Colonic mucosa (tissue), 4 donors: ENCODE measurements at regions not wholly inside any gene's neighbourhood (a gene's known extent, or its start where the extent isn't known, plus 50 kb on each side); places are given as distances from the start of the nearest gene placed in this dataset.

Experiments used
- DNase-seq: peaks from one replicate; pipeline ENCODE4 v3.0.0-alpha.2; 2020
- H3K27ac ChIP-seq: fragments of 200-600 bp; one replicate; pipeline ENCODE4 v1.8.0; 2021
- H3K27me3 ChIP-seq: fragments of 200-600 bp; one replicate; pipeline ENCODE4 v1.8.0; 2021
- H3K36me3 ChIP-seq: fragments of 200-600 bp; one replicate; pipeline ENCODE4 v1.8.0; 2021
- H3K4me1 ChIP-seq: fragments of 200-600 bp; one replicate; pipeline ENCODE4 v1.8.0; 2021; ENCODE audit warnings: mild to moderate bottlenecking
- H3K4me3 ChIP-seq: fragments of 200-600 bp; one replicate; pipeline ENCODE4 v1.8.0; 2021
- H3K9ac ChIP-seq, 2 donors: one replicate each; pipeline ENCODE4 v1.7.0; 2013; ENCODE audit warnings: control low read depth in 2 of 2, low read depth in 2 of 2, low read length in 2 of 2
- H3K9me3 ChIP-seq: fragments of 200-600 bp; one replicate; pipeline ENCODE4 v1.8.0; 2021
- intact Hi-C: fragments of 100-400 bp; cut with DNase I; formaldehyde crosslinking; loops from one replicate; pipeline ENCODE4 v1.14.1; 2022
- TF ChIP-seq, protein P1 (sequence below): fragments of 200-600 bp; IDR thresholded peaks from one replicate; pipeline ENCODE4 v1.8.0; 2022; ENCODE audit warnings: antibody characterized with exemption, mild to moderate bottlenecking
- donor health status: healthy.
- donor health status: DM: no; HTN: no; CAD: no.
- donor health status: DM: no; HTN: no; CAD: no.

DNA sequence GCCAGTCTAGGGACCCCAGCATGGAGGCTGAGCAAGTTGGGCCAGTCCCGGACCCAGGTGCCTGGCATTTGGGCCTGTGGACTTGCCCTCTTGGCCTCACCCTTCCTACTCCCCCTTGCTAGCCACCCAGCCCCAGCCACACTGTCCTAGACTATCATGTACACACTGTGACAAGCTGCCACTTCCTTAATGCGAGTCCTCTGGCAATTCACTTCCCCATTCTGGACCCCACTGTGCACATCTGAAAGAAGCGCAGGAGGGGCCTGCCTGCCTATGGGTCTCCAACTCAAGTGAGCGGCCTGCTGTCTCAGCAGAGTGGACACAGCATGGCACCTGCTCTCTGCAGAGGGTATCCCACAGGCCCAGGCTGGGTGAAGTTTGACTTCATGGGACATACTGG, 68.5 kb upstream of the LMO1 start:
- Histone ChIP-seq H3K27me3 (no peaks in the 10 kb centered on the region), H3K9me3 (no peaks in the 10 kb centered on the region), H3K4me3 (no peak overlapping the region), H3K4me1 (no peaks in the 10 kb centered on the region), H3K27ac (no peak overlapping the region), H3K36me3 (no peaks in the 10 kb centered on the region), H3K9ac (no peak overlapping the region)
- TF ChIP-seq, protein P1, sequence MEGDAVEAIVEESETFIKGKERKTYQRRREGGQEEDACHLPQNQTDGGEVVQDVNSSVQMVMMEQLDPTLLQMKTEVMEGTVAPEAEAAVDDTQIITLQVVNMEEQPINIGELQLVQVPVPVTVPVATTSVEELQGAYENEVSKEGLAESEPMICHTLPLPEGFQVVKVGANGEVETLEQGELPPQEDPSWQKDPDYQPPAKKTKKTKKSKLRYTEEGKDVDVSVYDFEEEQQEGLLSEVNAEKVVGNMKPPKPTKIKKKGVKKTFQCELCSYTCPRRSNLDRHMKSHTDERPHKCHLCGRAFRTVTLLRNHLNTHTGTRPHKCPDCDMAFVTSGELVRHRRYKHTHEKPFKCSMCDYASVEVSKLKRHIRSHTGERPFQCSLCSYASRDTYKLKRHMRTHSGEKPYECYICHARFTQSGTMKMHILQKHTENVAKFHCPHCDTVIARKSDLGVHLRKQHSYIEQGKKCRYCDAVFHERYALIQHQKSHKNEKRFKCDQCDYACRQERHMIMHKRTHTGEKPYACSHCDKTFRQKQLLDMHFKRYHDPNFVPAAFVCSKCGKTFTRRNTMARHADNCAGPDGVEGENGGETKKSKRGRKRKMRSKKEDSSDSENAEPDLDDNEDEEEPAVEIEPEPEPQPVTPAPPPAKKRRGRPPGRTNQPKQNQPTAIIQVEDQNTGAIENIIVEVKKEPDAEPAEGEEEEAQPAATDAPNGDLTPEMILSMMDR, result no peak
- intact Hi-C loops, result no loop called here
- no peak for DNase-seq

DNA sequence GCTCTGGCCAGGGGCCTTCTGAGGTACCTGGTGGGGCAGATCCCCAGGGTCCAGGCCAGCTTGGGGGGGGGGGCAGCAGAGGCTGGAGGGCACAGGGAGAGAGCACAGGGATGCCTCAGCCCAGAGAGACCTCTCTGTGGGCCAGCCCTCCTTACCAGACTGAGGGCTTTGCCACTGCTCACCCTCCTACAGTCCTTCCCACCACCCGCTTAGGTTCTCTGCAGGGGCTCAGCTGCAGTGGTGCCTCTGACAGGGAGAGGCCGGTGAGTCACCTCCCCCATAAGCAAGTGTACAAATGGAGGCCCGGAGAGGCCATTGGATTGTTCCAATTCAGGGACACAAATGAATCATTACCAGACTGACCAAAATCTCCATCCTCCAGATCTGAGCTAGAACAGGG, 68.1 kb upstream of the LMO1 start:
- Histone ChIP-seq H3K9me3 (no peaks in the 10 kb centered on the region), H3K4me3 (no peak overlapping the region), H3K4me1 (no peaks in the 10 kb centered on the region), H3K27me3 (no peaks in the 10 kb centered on the region), H3K36me3 (no peaks in the 10 kb centered on the region), H3K27ac (no peak overlapping the region), H3K9ac (no peak overlapping the region)
- no peak for DNase-seq
- intact Hi-C loops, result no loop called here
- TF ChIP-seq, protein P1, result no peak

DNA sequence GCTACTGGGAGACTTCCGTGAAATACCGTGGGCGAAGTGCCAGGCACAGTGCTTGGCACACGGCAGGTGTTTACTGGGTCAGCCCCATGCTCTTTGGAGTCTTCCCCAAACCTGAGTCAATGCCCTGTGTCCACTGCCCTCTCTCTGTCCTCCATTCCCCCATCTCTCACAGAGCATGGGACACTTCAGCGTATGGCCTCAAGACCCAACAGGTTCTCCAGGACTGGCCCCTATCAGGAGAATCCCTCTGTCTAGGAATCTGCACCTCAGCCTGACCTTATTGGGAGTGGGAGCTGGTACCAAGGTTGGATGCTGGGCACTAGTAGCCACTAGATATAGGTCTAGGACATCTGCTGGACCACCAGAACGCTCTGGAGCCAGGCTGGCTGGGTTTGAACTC, 67.2 kb upstream of the LMO1 start:
- H3K27ac ChIP-seq, result no peak overlapping the region
- intact Hi-C loops, result no loop called here
- H3K9ac ChIP-seq, result no peak overlapping the region
- H3K4me3 ChIP-seq, result no peak overlapping the region
- no peaks in the 10 kb centered on the region for H3K4me1 ChIP-seq
- H3K9me3 ChIP-seq, result no peaks in the 10 kb centered on the region
- TF ChIP-seq, protein P1, result no peak
- H3K27me3 ChIP-seq, result no peaks in the 10 kb centered on the region
- no peak for DNase-seq
- no peaks in the 10 kb centered on the region for H3K36me3 ChIP-seq

DNA sequence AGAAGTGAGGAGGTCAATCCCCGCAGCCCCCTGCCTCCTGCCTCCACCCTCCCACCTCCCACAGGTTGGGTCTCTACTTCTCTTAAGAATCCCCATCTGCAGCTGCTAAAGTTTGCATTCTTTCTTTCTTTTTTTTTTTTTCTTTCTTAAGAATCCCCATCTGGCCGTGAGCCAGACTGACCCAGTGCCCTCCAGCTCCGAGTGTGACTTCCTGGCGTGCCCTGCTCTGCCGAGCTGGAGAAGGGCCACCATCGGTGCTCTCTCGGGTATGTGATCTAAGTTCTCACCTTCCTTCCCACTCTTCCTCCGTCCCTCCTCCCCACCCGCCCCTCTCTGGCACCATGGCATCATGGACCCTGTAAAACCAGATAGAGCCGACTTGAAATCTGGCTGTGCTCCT, 66.7 kb upstream of the LMO1 start:
- TF ChIP-seq, protein P1, result no peak
- no peak for DNase-seq
- intact Hi-C loops, result no loop called here
- H3K4me3 ChIP-seq, result no peak overlapping the region
- H3K4me1 ChIP-seq, result no peaks in the 10 kb centered on the region
- H3K9ac ChIP-seq, result no peak overlapping the region
- no peaks in the 10 kb centered on the region for H3K36me3 ChIP-seq
- no peaks in the 10 kb centered on the region for H3K27me3 ChIP-seq
- no peaks in the 10 kb centered on the region for H3K9me3 ChIP-seq
- no peak overlapping the region for H3K27ac ChIP-seq

DNA sequence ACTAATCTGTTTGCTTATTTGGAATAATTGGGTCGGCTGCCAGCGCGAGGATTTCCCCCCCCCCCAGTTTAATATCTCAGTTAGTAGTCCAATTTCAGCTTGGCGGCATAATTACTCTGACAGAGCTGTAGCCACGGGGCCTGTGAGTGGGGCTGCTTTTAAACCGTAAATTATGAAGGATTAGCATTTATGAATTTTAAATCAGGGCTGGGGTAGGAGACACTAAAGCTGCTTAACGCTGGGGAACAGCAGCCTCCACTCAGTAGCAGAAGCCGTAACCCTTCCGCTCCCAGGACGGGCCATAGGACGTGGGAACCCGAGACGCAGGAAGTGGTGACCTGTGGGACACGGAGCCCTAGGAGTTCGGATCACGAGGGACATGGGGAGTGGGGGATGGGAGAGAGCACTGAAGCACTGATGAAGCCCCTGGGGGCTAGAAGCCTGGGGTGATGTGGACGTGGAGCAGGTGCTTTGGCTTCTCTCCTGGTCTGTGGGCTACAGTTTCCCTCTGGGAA, 66.2 kb upstream of the LMO1 start:
- Histone ChIP-seq H3K27me3 (no peaks in the 10 kb centered on the region), H3K9me3 (no peaks in the 10 kb centered on the region), H3K27ac (no peak overlapping the region), H3K4me1 (no peaks in the 10 kb centered on the region), H3K9ac (no peak overlapping the region), H3K36me3 (no peaks in the 10 kb centered on the region), H3K4me3 (no peak overlapping the region)
- no peak for DNase-seq
- intact Hi-C loops, result no loop called here
- TF ChIP-seq, protein P1, result no peak

DNA sequence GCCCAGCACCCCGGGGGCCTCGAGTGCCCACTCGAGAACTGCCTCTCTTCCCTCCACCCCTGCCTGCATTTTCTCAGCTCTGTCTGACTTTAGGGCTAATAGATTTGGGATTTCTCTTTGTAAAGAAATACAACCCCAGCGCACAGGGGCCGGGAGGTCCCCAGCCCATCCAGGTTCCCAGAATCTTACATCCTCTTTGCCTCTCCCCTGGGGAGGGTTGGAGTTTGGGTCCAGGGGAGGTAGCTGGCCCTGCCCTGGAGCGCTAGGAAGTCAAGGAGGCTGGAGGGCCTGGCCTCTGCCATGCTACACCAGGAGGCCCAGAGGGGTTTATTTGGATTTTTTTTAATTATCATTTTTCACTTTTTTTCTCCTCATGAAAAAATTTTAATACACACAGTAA, 65.7 kb upstream of the LMO1 start:
- DNase-seq, result no peak
- TF ChIP-seq, protein P1, result no peak
- Histone ChIP-seq H3K4me1 (no peaks in the 10 kb centered on the region), H3K9me3 (no peaks in the 10 kb centered on the region), H3K4me3 (no peak overlapping the region), H3K27me3 (no peaks in the 10 kb centered on the region), H3K9ac (no peak overlapping the region), H3K36me3 (no peaks in the 10 kb centered on the region), H3K27ac (no peak overlapping the region)
- intact Hi-C loops, result no loop called here
